Right cardiac atrium (tissue), 5 donors: ENCODE measurements at regions not wholly inside any gene's neighbourhood (a gene's known extent, or its start where the extent isn't known, plus 50 kb on each side); places are given as distances from the start of the nearest gene placed in this dataset.
"Not testable (repeated sequence)": the region's sequence is repeated elsewhere in the genome, so short reads cannot be mapped to it uniquely, and the experiment has no call there.

Source experiments
- ATAC-seq, 2 donors: fragments of 200-7000 bp; cut with Tn5 transposase; one replicate each; pipeline versions ENCODE4 v1.8.0 to v1.9.1; 2020; ENCODE audit warnings: moderate library complexity in 2 of 2, mild to moderate bottlenecking in 1 of 2
- DNase-seq, 3 donors: peaks; one replicate each; pipeline ENCODE4 v3.0.0-alpha.2; 2020
- H3K27ac ChIP-seq: one replicate; pipeline ENCODE4 v1.5.1; 2013; ENCODE audit warnings: mild to moderate bottlenecking, low read length, control low read depth, moderate library complexity
- H3K27me3 ChIP-seq: one replicate; pipeline ENCODE4 v1.6.1; 2013; ENCODE audit not compliant: control insufficient read depth, insufficient read depth
- H3K4me1 ChIP-seq: one replicate; pipeline ENCODE4 v1.6.1; 2013; ENCODE audit warnings: low read length; ENCODE audit not compliant: control insufficient read depth, insufficient read depth
- H3K4me3 ChIP-seq: one replicate; pipeline ENCODE4 v1.5.1; 2013; ENCODE audit warnings: low read length, control low read depth
- H3K9me3 ChIP-seq: one replicate; pipeline ENCODE4 v1.6.1; 2013; ENCODE audit warnings: low read length; ENCODE audit not compliant: control insufficient read depth
- WGBS: extraction: QIAGEN DNeasy Blood & Tissue Kit; methylation state at CpG from one replicate; pipeline ENCODE4 v1.1.7; 2013; 5-methylcytosine and 5-hydroxymethylcytosine counted together
- intact Hi-C, 4 donors: fragments of 100-400 bp; cut with DNase I; formaldehyde crosslinking; loops; one replicate each; pipeline versions ENCODE4 v1.11.0 to v1.14.0; 2022 to 2023
- donor health status: healthy with polysubstance abuse.
- donor health status: DM: no; HTN: yes; CAD: no.
- donor health status: DM: no; HTN: no; CAD: no.
- donor health status: DM: no; HTN: yes; CAD: no; lungs with severe emphysema.
- donor health status: DM: yes; HTN: yes; CAD: no.

DNA sequence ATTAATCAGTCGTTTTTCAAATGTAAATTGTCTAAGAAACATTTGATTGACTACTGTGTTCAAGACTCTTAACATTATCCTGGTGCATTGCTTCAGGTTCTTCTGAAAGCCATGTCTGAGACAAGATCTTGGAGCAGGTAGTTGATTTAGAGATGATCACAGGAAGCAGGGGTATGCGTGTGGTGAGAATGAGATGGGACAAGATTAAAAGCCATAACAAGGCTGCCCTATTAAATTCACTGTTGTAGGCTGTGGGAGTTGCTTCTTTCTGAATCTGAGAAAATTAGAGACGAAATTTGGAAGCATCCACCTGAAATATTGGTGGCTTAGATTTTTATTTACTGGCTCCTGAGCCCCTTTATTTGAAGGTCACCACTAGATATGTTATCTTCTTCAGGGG is 687.4 kb upstream of the SLITRK6 start:
- Histone ChIP-seq H3K27ac (no peak overlapping the region), H3K4me3 (no peak overlapping the region), H3K4me1 (no peaks in the 10 kb centered on the region), H3K27me3 (no peaks in the 10 kb centered on the region), H3K9me3 (no peaks in the 10 kb centered on the region)
- ATAC-seq (no peak), DNase-seq (no peak)
- WGBS = 50% methylated on average over 3 of the region's 3 CpGs
- intact Hi-C loops = no loop called here

- WGBS = 90% methylated on average over 1 of the region's 1 CpG
- intact Hi-C loops = no loop called here
- no peak overlapping the region for H3K4me3 ChIP-seq
- no peaks in the 10 kb centered on the region for H3K4me1 ChIP-seq
- no peak overlapping the region for H3K27ac ChIP-seq
- ATAC-seq (no peak), DNase-seq (no peak)
- H3K27me3 ChIP-seq = no peaks in the 10 kb centered on the region
- H3K9me3 ChIP-seq = no peaks in the 10 kb centered on the region
Measured at GRCh38 chr13:86491121-86491520, 691.9 kb upstream of the SLITRK6 start.

DNA sequence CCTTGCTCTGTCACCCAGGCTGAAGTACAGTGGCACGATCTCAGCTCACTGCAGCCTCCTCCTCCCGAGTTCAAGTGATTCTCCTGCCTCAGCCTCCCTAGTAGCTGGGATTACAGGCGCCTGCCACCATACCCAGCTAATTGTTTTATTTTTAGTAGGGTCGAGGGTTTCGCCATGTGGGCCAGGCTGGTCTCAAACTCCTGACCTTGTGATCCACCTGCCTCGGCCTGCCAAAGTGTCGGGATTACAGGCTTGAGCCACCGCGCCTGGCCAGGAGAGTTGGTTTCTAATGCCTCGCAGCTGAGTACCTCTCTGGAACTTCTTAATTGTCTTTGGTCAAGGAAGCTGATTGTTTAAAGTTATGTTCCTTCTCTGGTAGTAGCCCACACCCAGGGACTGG is 702.7 kb upstream of the SLITRK6 start:
- ATAC-seq, H3K27me3 ChIP-seq, H3K9me3 ChIP-seq, H3K4me1 ChIP-seq, intact Hi-C loops, H3K4me3 ChIP-seq, DNase-seq, H3K27ac ChIP-seq: not testable (repeated sequence)
- WGBS = 89% methylated on average over 10 of the region's 10 CpGs

GRCh38 chr13:86510792-86511191 is 711.6 kb upstream of the SLITRK6 start:
- H3K27ac ChIP-seq = no peak overlapping the region
- H3K4me1 ChIP-seq = no peaks in the 10 kb centered on the region
- WGBS = 57% methylated on average over 2 of the region's 2 CpGs
- intact Hi-C loops = no loop called here
- no peaks in the 10 kb centered on the region for H3K9me3 ChIP-seq
- DNase-seq = no peak
- H3K4me3 ChIP-seq = no peak overlapping the region
- no peaks in the 10 kb centered on the region for H3K27me3 ChIP-seq
- ATAC-seq = no peak

GRCh38 chr13:86541461-86541860 is 742.2 kb upstream of the SLITRK6 start:
- no peak overlapping the region for H3K27ac ChIP-seq
- no peak for DNase-seq
- no peaks in the 10 kb centered on the region for H3K4me1 ChIP-seq
- intact Hi-C loops = no loop called here
- H3K27me3 ChIP-seq = no peaks in the 10 kb centered on the region
- ATAC-seq = no peak
- no peaks in the 10 kb centered on the region for H3K9me3 ChIP-seq
- 76% methylated on average over 3 of the region's 3 CpGs for WGBS
- no peak overlapping the region for H3K4me3 ChIP-seq

GRCh38 chr13:86554066-86554465 is 754.8 kb upstream of the SLITRK6 start:
- DNase-seq (no peak), ATAC-seq (no peak)
- no peaks in the 10 kb centered on the region for H3K4me1 ChIP-seq
- intact Hi-C loops = no loop called here
- H3K9me3 ChIP-seq = no peaks in the 10 kb centered on the region
- H3K27me3 ChIP-seq = no peaks in the 10 kb centered on the region
- no peak overlapping the region for H3K27ac ChIP-seq
- no peak overlapping the region for H3K4me3 ChIP-seq

DNA sequence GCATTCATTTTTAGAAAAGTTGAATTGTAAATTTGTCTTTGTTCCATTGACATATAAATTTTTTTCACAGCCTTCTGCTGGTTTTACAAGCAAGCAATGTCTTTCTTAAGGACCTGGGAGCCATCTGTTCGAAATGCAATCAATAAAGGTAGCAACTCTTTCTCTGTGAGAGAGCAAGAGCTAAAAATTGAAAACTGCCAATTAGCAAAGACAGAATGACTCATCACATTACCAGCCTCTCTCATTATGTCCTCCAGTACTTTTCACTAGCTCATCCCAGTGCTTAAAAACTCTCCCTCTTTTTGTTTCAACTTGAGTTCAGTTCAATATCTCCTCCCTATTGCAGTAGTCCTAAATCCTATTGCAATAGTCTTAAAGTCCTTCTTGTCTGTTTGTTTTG is 760.7 kb upstream of the SLITRK6 start:
- Histone ChIP-seq H3K27me3 (no peaks in the 10 kb centered on the region), H3K4me3 (no peak overlapping the region), H3K9me3 (no peaks in the 10 kb centered on the region), H3K27ac (no peak overlapping the region), H3K4me1 (no peaks in the 10 kb centered on the region)
- intact Hi-C loops = no loop called here
- DNase-seq (no peak), ATAC-seq (no peak)
- WGBS = 74% methylated on average over 1 of the region's 1 CpG

- Histone ChIP-seq H3K27ac (no peak overlapping the region), H3K4me1 (no peaks in the 10 kb centered on the region), H3K9me3 (no peaks in the 10 kb centered on the region), H3K4me3 (no peak overlapping the region), H3K27me3 (no peaks in the 10 kb centered on the region)
- WGBS = 88% methylated on average over 6 of the region's 6 CpGs
- ATAC-seq (no peak), DNase-seq (no peak)
- intact Hi-C loops = no loop called here
Measured at GRCh38 chr13:86562866-86563265, 763.6 kb upstream of the SLITRK6 start.

DNA sequence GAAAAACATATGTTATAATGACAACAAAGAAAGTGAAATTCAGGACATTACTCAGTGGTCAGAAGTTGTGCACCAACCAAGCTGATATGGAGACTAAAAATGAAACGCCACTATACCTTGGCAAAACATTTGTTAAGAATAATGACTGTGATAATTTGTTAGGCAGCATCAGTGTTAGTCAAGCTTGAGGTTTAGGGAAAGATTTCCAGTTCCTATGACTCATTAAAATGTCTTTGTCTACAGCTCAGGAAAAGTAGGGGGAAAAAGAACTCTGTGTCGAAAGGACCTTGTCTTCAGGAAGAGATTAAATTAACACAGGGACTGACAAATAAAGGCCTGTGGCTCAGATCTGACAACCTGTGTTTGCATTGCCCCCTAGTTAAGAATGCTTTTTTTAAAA is 764.1 kb upstream of the SLITRK6 start:
- DNase-seq (no peak), ATAC-seq (no peak)
- Histone ChIP-seq H3K4me1 (no peaks in the 10 kb centered on the region), H3K27me3 (no peaks in the 10 kb centered on the region), H3K9me3 (no peaks in the 10 kb centered on the region), H3K27ac (no peak overlapping the region), H3K4me3 (no peak overlapping the region)
- 40% methylated on average over 2 of the region's 2 CpGs for WGBS
- intact Hi-C loops = no loop called here

DNA sequence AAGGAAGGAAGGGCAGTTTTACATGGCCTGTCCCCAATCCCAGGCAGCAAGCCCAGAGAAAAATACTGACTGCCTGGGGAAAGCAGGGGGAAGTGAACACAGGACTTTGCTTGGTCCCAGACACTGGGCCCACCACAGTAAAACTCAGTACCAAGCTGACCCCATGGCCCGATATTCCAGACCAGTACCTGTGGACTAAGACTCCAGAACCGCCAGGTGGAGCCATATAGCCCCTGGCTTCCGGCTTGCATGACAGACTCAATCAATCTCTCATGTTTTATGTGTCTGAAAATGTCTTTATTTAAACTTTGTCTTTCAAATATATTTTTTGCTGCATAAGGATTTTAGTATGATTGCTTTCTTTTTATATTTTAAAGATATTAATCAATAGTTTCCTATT is 767.9 kb upstream of the SLITRK6 start:
- Histone ChIP-seq H3K4me3 (no peak overlapping the region), H3K9me3 (no peaks in the 10 kb centered on the region), H3K27ac (no peak overlapping the region), H3K27me3 (no peaks in the 10 kb centered on the region), H3K4me1 (no peaks in the 10 kb centered on the region)
- intact Hi-C loops = no loop called here
- 82% methylated on average over 3 of the region's 3 CpGs for WGBS
- no peak for DNase-seq
- no peak for ATAC-seq

GRCh38 chr13:86569119-86569518 is 769.9 kb upstream of the SLITRK6 start:
- Histone ChIP-seq H3K9me3 (no peaks in the 10 kb centered on the region), H3K27ac (no peak overlapping the region), H3K4me3 (no peak overlapping the region), H3K27me3 (no peaks in the 10 kb centered on the region), H3K4me1 (no peaks in the 10 kb centered on the region)
- 81% methylated on average over 1 of the region's 1 CpG for WGBS
- intact Hi-C loops = no loop called here
- ATAC-seq (no peak), DNase-seq (no peak)

DNA sequence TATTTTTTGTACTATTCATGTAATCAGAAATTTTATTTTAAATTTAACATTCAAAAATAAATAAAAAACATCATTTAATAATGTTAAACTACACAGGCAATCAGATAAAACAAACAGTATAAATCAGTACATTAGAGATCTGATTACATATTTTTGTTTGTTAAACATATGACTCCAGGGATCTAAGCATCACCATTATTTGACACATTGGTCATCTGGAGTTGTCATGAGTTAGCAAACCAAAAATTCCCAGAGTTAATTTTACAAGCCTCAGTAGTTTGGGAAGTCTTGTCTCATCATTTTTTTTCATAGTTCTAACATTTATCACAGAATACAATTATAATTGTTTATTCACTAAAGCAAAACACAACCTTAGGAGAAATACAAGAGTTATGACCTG is 770.8 kb upstream of the SLITRK6 start:
- DNase-seq = no peak
- no peaks in the 10 kb centered on the region for H3K4me1 ChIP-seq
- no peak for ATAC-seq
- intact Hi-C loops = no loop called here
- no peak overlapping the region for H3K27ac ChIP-seq
- H3K9me3 ChIP-seq = no peaks in the 10 kb centered on the region
- no peaks in the 10 kb centered on the region for H3K27me3 ChIP-seq
- no peak overlapping the region for H3K4me3 ChIP-seq
